Activated CD4-positive, alpha-beta T cell treated with anti-CD3 and anti-CD28 coated beads, Interleukin-10, Interleukin-2, amounts not matched to agents 100 ng/mL and 50 ng/mL, durations not matched to agents 16 hours and 8 hours (primary cell): ENCODE measurements at regions not wholly inside any gene's neighbourhood (a gene's known extent, or its start where the extent isn't known, plus 50 kb on each side); places are given as distances from the start of the nearest gene placed in this dataset.

Experiments used
- DNase-seq: peaks from one replicate; pipeline ENCODE4 v3.0.0-alpha.2; 2020

GRCh38 chr10:71128311-71128980, 83.9 kb upstream of the UNC5B start:
- no peak for DNase-seq

GRCh38 chr10:71131096-71131495, 81.3 kb upstream of the UNC5B start:
- no peak for DNase-seq

GRCh38 chr10:71131508-71132088, 80.8 kb upstream of the UNC5B start:
- DNase-seq, result no peak

- DNase-seq, result no peak
Measured at GRCh38 chr10:71132321-71132810, 80.0 kb upstream of the UNC5B start.

- DNase-seq, result no peak
Measured at GRCh38 chr10:71133710-71134686, 78.4 kb upstream of the UNC5B start.

- no peak for DNase-seq
Measured at GRCh38 chr10:71134732-71135211, 77.6 kb upstream of the UNC5B start.

GRCh38 chr10:71135236-71135635, 77.1 kb upstream of the UNC5B start:
- DNase-seq, result no peak

- DNase-seq, result no peak
Measured at GRCh38 chr10:71136036-71136721, 76.2 kb upstream of the UNC5B start.

- DNase-seq, result no peak
Measured at GRCh38 chr10:71137701-71138100, 74.7 kb upstream of the UNC5B start.

- DNase-seq, result no peak
Measured at GRCh38 chr10:71138166-71138830, 74.1 kb upstream of the UNC5B start.

- DNase-seq, result no peak
Measured at GRCh38 chr10:71141528-71141927, 70.8 kb upstream of the UNC5B start.

- DNase-seq, result no peak
Measured at GRCh38 chr10:71143170-71143569, 69.2 kb upstream of the UNC5B start.

GRCh38 chr10:71143610-71144009, 68.8 kb upstream of the UNC5B start:
- no peak for DNase-seq

- DNase-seq, result no peak
Measured at GRCh38 chr10:71144824-71145223, 67.5 kb upstream of the UNC5B start.

- no peak for DNase-seq
Measured at GRCh38 chr10:71145352-71145945, 66.9 kb upstream of the UNC5B start.

GRCh38 chr10:71150796-71151195, 61.6 kb upstream of the UNC5B start:
- no peak for DNase-seq

GRCh38 chr10:71152043-71152442, 60.3 kb upstream of the UNC5B start:
- no peak for DNase-seq

GRCh38 chr10:71156436-71156835, 55.9 kb upstream of the UNC5B start:
- no peak for DNase-seq

- DNase-seq, result no peak
Measured at GRCh38 chr10:71157435-71157834, 54.9 kb upstream of the UNC5B start.

GRCh38 chr10:71158251-71158650, 54.1 kb upstream of the UNC5B start:
- DNase-seq, result no peak

GRCh38 chr10:71158902-71159301, 53.5 kb upstream of the UNC5B start:
- DNase-seq, result no peak

- no peak for DNase-seq
Measured at GRCh38 chr10:71159892-71160291, 52.5 kb upstream of the UNC5B start.
